ENCODE measurements at regions not wholly inside any gene's neighbourhood (a gene's known extent, or its start where the extent isn't known, plus 50 kb on each side); places are given as distances from the start of the nearest gene placed in this dataset.

GRCh38 chr1:68376441-68376840 is 73.3 kb downstream of the RPE65 start:
- TF ChIP-seq ETV6 (IDR thresholded peaks at IDR 0.05; ENCODE audit: borderline replicate concordance in 1 of 2, low read depth in 2 of 2, low read length in 1 of 2) (no peak), ETV6 (CRISPR knock-in tag; IDR thresholded peaks at IDR 0.05; ENCODE audit: borderline replicate concordance) (no peak), RBM39 (optimal IDR thresholded peaks at IDR 0.05; ENCODE audit: low read depth, low read length) (no peak)
